Activated CD8-positive, alpha-beta T cell treated with anti-CD3 and anti-CD28 coated beads for 36 hours (primary cell): ENCODE measurements at regions not wholly inside any gene's neighbourhood (a gene's known extent, or its start where the extent isn't known, plus 50 kb on each side); places are given as distances from the start of the nearest gene placed in this dataset.

Experiments used
- ATAC-seq: fragments of 200-7000 bp; cut with Tn5 transposase; one replicate; pipeline ENCODE4 v1.10.0; 2021; ENCODE audit warnings: mild to moderate bottlenecking, moderate library complexity
- CTCF ChIA-PET: fragments of 350-600 bp; sonication (Branson Sonifier 250); formaldehyde crosslinking; loops from one replicate; lab custom pipeline; 2021; ENCODE audit warnings: antibody characterized with exemption; lab: Charles Lee
- POLR2A ChIA-PET: fragments of 350-600 bp; sonication (Branson Sonifier 250); formaldehyde crosslinking; loops from one replicate; lab custom pipeline; 2021; ENCODE audit warnings: antibody characterized with exemption; lab: Charles Lee
- DNase-seq: peaks from one replicate; pipeline ENCODE4 v3.0.0-alpha.2; 2020
- H3K27ac Mint-ChIP-seq: one replicate; pipeline ENCODE4 v1.8.0; 2021; ENCODE audit warnings: mild to moderate bottlenecking, mixed read lengths
- H3K27me3 Mint-ChIP-seq: one replicate; pipeline ENCODE4 v1.8.0; 2021; ENCODE audit warnings: mixed read lengths
- H3K36me3 Mint-ChIP-seq: one replicate; pipeline ENCODE4 v1.8.0; 2021; ENCODE audit warnings: low read depth, mixed read lengths
- H3K4me1 Mint-ChIP-seq: one replicate; pipeline ENCODE4 v1.8.0; 2021; ENCODE audit warnings: low read depth, mixed read lengths
- H3K4me3 Mint-ChIP-seq: one replicate; pipeline ENCODE4 v1.8.0; 2021; ENCODE audit warnings: mild to moderate bottlenecking, moderate library complexity, mixed read lengths
- H3K9me3 Mint-ChIP-seq: one replicate; pipeline ENCODE4 v1.8.0; 2021; ENCODE audit warnings: mixed read lengths
- CTCF ChIP-seq: fragments of 200-600 bp; IDR thresholded peaks from one replicate; pipeline ENCODE4 v1.8.0; 2022; ENCODE audit warnings: antibody characterized with exemption, mild to moderate bottlenecking
- intact Hi-C: fragments of 100-400 bp; cut with micrococcal nuclease; formaldehyde crosslinking; loops from one replicate; pipeline ENCODE4 v1.10.0; 2022

GRCh38 chr3:178291574-178292370 lies 244.5 kb upstream of the KCNMB2 start:
- Mint-ChIP-seq H3K4me1 (peaks cover 2% of the 10 kb centered on the region), H3K27me3 (no peaks in the 10 kb centered on the region), H3K9me3 (peaks cover 8% of the 10 kb centered on the region), H3K4me3 (no peak overlapping the region), H3K27ac (no peak overlapping the region), H3K36me3 (no peaks in the 10 kb centered on the region)
- POLR2A ChIA-PET = no interaction called here
- intact Hi-C loops = no loop called here
- CTCF ChIA-PET = no interaction called here
- no peak for ATAC-seq
- no peak for TF ChIP-seq CTCF
- no peak for DNase-seq

- no peaks in the 10 kb centered on the region for H3K4me1 Mint-ChIP-seq
Measured at GRCh38 chr3:178295292-178295912, 240.8 kb upstream of the KCNMB2 start.

GRCh38 chr3:178297199-178297598 lies 239.0 kb upstream of the KCNMB2 start:
- ChIA-PET POLR2A (no interaction called here), CTCF (interaction anchor here (0.6 kb wide), 1 partner anchor 10 kb away, joined by 3 read pairs; no protein-coding TSS in a partner anchor)
- ATAC-seq = no peak
- DNase-seq = no peak
- Mint-ChIP-seq H3K9me3 (no peaks in the 10 kb centered on the region), H3K27ac (no peak overlapping the region), H3K36me3 (no peaks in the 10 kb centered on the region), H3K4me1 (no peaks in the 10 kb centered on the region), H3K27me3 (no peaks in the 10 kb centered on the region), H3K4me3 (no peak overlapping the region)
- no peak for TF ChIP-seq CTCF
- intact Hi-C loops = no loop called here

More at GRCh38 chr3:178295292-178295912, 240.8 kb upstream of the KCNMB2 start:
- ATAC-seq (no peak), DNase-seq (no peak)
- POLR2A ChIA-PET = no interaction called here
- TF ChIP-seq CTCF = no peak
- CTCF ChIA-PET = no interaction called here
- H3K27me3 Mint-ChIP-seq = no peaks in the 10 kb centered on the region
- no peaks in the 10 kb centered on the region for H3K9me3 Mint-ChIP-seq
- H3K36me3 Mint-ChIP-seq = no peaks in the 10 kb centered on the region
- H3K27ac Mint-ChIP-seq = no peak overlapping the region
- H3K4me3 Mint-ChIP-seq = no peak overlapping the region
- intact Hi-C loops = no loop called here

- CTCF ChIA-PET = no interaction called here
Measured at GRCh38 chr3:178297740-178298139, 238.5 kb upstream of the KCNMB2 start.

More at GRCh38 chr3:178297740-178298139, 238.5 kb upstream of the KCNMB2 start:
- TF ChIP-seq CTCF = no peak
- DNase-seq (no peak), ATAC-seq (no peak)
- H3K9me3 Mint-ChIP-seq = no peaks in the 10 kb centered on the region
- no peak overlapping the region for H3K27ac Mint-ChIP-seq
- intact Hi-C loops = no loop called here
- H3K36me3 Mint-ChIP-seq = no peaks in the 10 kb centered on the region
- H3K27me3 Mint-ChIP-seq = no peaks in the 10 kb centered on the region
- POLR2A ChIA-PET = no interaction called here
- H3K4me3 Mint-ChIP-seq = no peak overlapping the region
- H3K4me1 Mint-ChIP-seq = no peaks in the 10 kb centered on the region
